GM21786 (cell line): ENCODE measurements at regions not wholly inside any gene's neighbourhood (a gene's known extent, or its start where the extent isn't known, plus 50 kb on each side); places are given as distances from the start of the nearest gene placed in this dataset.

Experiments
- ATAC-seq: cut with Tn5 transposase; IDR thresholded peaks from one replicate; pipeline ENCODE4 v1.9.1; 2021; ENCODE audit not compliant: unreplicated experiment

GRCh38 chr17:79524213-79525187 lies 86.4 kb downstream of the RBFOX3 start:
- ATAC-seq, result no peak

- ATAC-seq, result no peak
Observed at GRCh38 chr17:79522414-79522813, 88.4 kb downstream of the RBFOX3 start.

GRCh38 chr17:79521225-79521624 lies 89.6 kb downstream of the RBFOX3 start:
- ATAC-seq, result no peak

- no peak for ATAC-seq
Observed at GRCh38 chr17:79520167-79521165, 90.4 kb downstream of the RBFOX3 start.

GRCh38 chr17:79519601-79520000 lies 91.2 kb downstream of the RBFOX3 start:
- ATAC-seq, result no peak

- ATAC-seq, result no peak
Observed at GRCh38 chr17:79518585-79519523, 92.0 kb downstream of the RBFOX3 start.

- ATAC-seq, result no peak
Observed at GRCh38 chr17:79517827-79518584, 92.8 kb downstream of the RBFOX3 start.

- no peak for ATAC-seq
Observed at GRCh38 chr17:79515646-79516571, 94.9 kb downstream of the RBFOX3 start.

GRCh38 chr17:79515110-79515509 lies 95.7 kb downstream of the RBFOX3 start:
- ATAC-seq, result no peak

GRCh38 chr17:79513820-79514535 lies 96.9 kb downstream of the RBFOX3 start:
- no peak for ATAC-seq

- ATAC-seq, result no peak
Observed at GRCh38 chr17:79513206-79513605, 97.6 kb downstream of the RBFOX3 start.

GRCh38 chr17:79511471-79511870 lies 99.4 kb downstream of the RBFOX3 start:
- ATAC-seq, result no peak

- ATAC-seq, result no peak
Observed at GRCh38 chr17:79510071-79510470, 100.8 kb downstream of the RBFOX3 start.

GRCh38 chr17:79509490-79509889 lies 101.4 kb downstream of the RBFOX3 start:
- no peak for ATAC-seq

GRCh38 chr17:79509008-79509407 lies 101.8 kb downstream of the RBFOX3 start:
- no peak for ATAC-seq

GRCh38 chr17:79508291-79508716 lies 102.5 kb downstream of the RBFOX3 start:
- no peak for ATAC-seq

GRCh38 chr17:79506955-79507354 lies 103.9 kb downstream of the RBFOX3 start:
- no peak for ATAC-seq
